Hepatocyte (in vitro differentiated cells): ENCODE measurements at regions not wholly inside any gene's neighbourhood (a gene's known extent, or its start where the extent isn't known, plus 50 kb on each side); places are given as distances from the start of the nearest gene placed in this dataset.

ENCODE experiments used
- DNase-seq: peaks from one replicate; pipeline ENCODE4 v3.0.0-alpha.2; 2016; ENCODE audit warnings: low spot score
- H2AFZ ChIP-seq: fragments of 200-600 bp; sonication (generic); 2 replicates; pipeline ENCODE4 v1.6.0; 2016; ENCODE audit warnings: antibody characterized with exemption, mild to moderate bottlenecking
- H3K27ac ChIP-seq: fragments of 200-600 bp; sonication (generic); 2 replicates; pipeline ENCODE4 v1.5.1; 2016; ENCODE audit warnings: mild to moderate bottlenecking
- H3K27me3 ChIP-seq: fragments of 200-600 bp; sonication (generic); 2 replicates; pipeline ENCODE4 v1.6.1; 2016
- H3K36me3 ChIP-seq: fragments of 200-600 bp; sonication (generic); replicated peaks from 2 replicates; pipeline ENCODE4 v1.5.1; 2016; ENCODE audit warnings: low read depth; ENCODE audit not compliant: insufficient read depth
- H3K4me1 ChIP-seq: fragments of 200-600 bp; sonication (generic); 2 replicates; pipeline ENCODE4 v1.5.1; 2016; ENCODE audit warnings: mild to moderate bottlenecking, moderate library complexity; ENCODE audit not compliant: insufficient read depth
- H3K4me2 ChIP-seq: fragments of 200-600 bp; sonication (generic); 2 replicates; pipeline ENCODE4 v1.6.0; 2016
- H3K4me3 ChIP-seq: fragments of 200-600 bp; sonication (generic); 2 replicates; pipeline ENCODE4 v1.5.1; 2016; ENCODE audit warnings: mild to moderate bottlenecking
- H3K79me2 ChIP-seq: fragments of 200-600 bp; sonication (generic); 2 replicates; pipeline ENCODE4 v1.6.0; 2017; ENCODE audit warnings: mild to moderate bottlenecking
- H3K9me2 ChIP-seq: fragments of 200-600 bp; sonication (generic); replicated peaks from 2 replicates; pipeline ENCODE4 v1.6.0; 2017; ENCODE audit warnings: mild to moderate bottlenecking; ENCODE audit not compliant: insufficient read depth
- H3K9me3 ChIP-seq: fragments of 200-600 bp; sonication (generic); 2 replicates; pipeline ENCODE4 v1.5.1; 2016; ENCODE audit warnings: low read depth, mild to moderate bottlenecking
- H4K20me1 ChIP-seq: fragments of 200-600 bp; sonication (generic); 2 replicates; pipeline ENCODE4 v1.6.0; 2016; ENCODE audit warnings: mild to moderate bottlenecking; ENCODE audit not compliant: insufficient read depth, poor library complexity, severe bottlenecking
- CTCF ChIP-seq: fragments of 200-600 bp; sonication (generic); IDR thresholded peaks from 2 replicates; pipeline ENCODE4 v1.5.1; 2016; ENCODE audit warnings: antibody characterized with exemption, mild to moderate bottlenecking; ENCODE audit not compliant: poor library complexity
- EZH2 ChIP-seq: fragments of 200-600 bp; sonication (generic); IDR thresholded peaks from 2 replicates; pipeline ENCODE4 v1.6.1; 2016; ENCODE audit warnings: antibody characterized with exemption, mild to moderate bottlenecking, borderline replicate concordance
- EZH2phosphoT487 ChIP-seq: fragments of 200-600 bp; sonication (generic); IDR thresholded peaks from one replicate; pipeline ENCODE4 v1.6.1; 2018; ENCODE audit warnings: antibody characterized with exemption, mild to moderate bottlenecking, low read depth, moderate library complexity; ENCODE audit not compliant: unreplicated experiment, severe bottlenecking
- WGBS: methylation state at CpG from one replicate; pipeline ENCODE4 v1.1.6; 2016; ENCODE audit warnings: low lambda C conversion rate; ENCODE audit errors: missing lambda C conversion rate; 5-methylcytosine and 5-hydroxymethylcytosine counted together

- no peak overlapping the region for H3K4me2 ChIP-seq
- no peak overlapping the region for H2AFZ ChIP-seq
- no peak overlapping the region for H3K27ac ChIP-seq
- peaks cover 3% of the 10 kb centered on the region for H3K9me3 ChIP-seq
- no peak for DNase-seq
- TF ChIP-seq EZH2phosphoT487: no peak
- no peak for TF ChIP-seq EZH2
- no peak for TF ChIP-seq CTCF
- no peaks in the 10 kb centered on the region for H3K36me3 ChIP-seq
- no peaks in the 10 kb centered on the region for H3K79me2 ChIP-seq
- H3K27me3 ChIP-seq: no peaks in the 10 kb centered on the region
- no peak overlapping the region for H3K4me3 ChIP-seq
- H4K20me1 ChIP-seq: no peaks in the 10 kb centered on the region
- H3K9me2 ChIP-seq: no peaks in the 10 kb centered on the region
- H3K4me1 ChIP-seq: no peaks in the 10 kb centered on the region
- 73% methylated on average over 3 of the region's 3 CpGs for WGBS
These were observed 1013.2 kb downstream of the MRPL39 start for GRCh38 chr21:24594082-24594481.

- no peaks in the 10 kb centered on the region for H3K27me3 ChIP-seq
- 56% methylated on average over 3 of the region's 3 CpGs for WGBS
- no peaks in the 10 kb centered on the region for H3K4me1 ChIP-seq
- no peak overlapping the region for H3K4me2 ChIP-seq
- H2AFZ ChIP-seq: no peak overlapping the region
- H3K79me2 ChIP-seq: no peaks in the 10 kb centered on the region
- H3K27ac ChIP-seq: no peak overlapping the region
- TF ChIP-seq EZH2phosphoT487 (no peak), CTCF (no peak), EZH2 (no peak)
- no peaks in the 10 kb centered on the region for H3K36me3 ChIP-seq
- H3K9me2 ChIP-seq: no peaks in the 10 kb centered on the region
- no peaks in the 10 kb centered on the region for H4K20me1 ChIP-seq
- H3K9me3 ChIP-seq: no peaks in the 10 kb centered on the region
- no peak for DNase-seq
- no peak overlapping the region for H3K4me3 ChIP-seq
These were observed 1017.0 kb downstream of the MRPL39 start for GRCh38 chr21:24590261-24590660.

GRCh38 chr21:24583473-24583872, 1023.8 kb downstream of the MRPL39 start:
- H3K4me1 ChIP-seq: no peaks in the 10 kb centered on the region
- no peak for TF ChIP-seq EZH2
- no peak for TF ChIP-seq CTCF
- H3K9me3 ChIP-seq: no peaks in the 10 kb centered on the region

DNA sequence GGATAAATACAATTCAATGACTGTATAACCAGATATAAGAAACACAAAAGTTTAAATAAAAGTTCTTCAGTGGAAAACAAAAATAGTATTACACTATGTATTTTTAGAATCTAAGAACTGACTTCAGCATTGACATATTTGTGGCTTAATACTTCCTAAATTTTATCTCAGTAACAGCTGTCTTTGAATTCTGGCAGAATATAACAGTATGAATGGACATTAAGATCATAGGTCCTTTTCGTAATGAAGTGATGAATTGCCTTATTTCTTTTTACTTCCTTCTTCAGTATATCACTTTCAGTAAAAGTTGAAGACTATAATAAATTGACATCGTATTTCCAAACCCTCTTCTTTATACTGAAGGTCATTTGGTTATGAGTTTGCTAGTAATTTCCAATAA, 1030.0 kb downstream of the MRPL39 start:
- no peaks in the 10 kb centered on the region for H3K4me1 ChIP-seq
- no peaks in the 10 kb centered on the region for H3K36me3 ChIP-seq
- H3K4me2 ChIP-seq: no peak overlapping the region
- no peak for DNase-seq
- no peaks in the 10 kb centered on the region for H4K20me1 ChIP-seq
- no peak overlapping the region for H3K27ac ChIP-seq
- WGBS: 68% methylated on average over 2 of the region's 2 CpGs
- no peak overlapping the region for H2AFZ ChIP-seq
- no peaks in the 10 kb centered on the region for H3K9me2 ChIP-seq
- H3K27me3 ChIP-seq: no peaks in the 10 kb centered on the region
- H3K79me2 ChIP-seq: no peaks in the 10 kb centered on the region
- H3K4me3 ChIP-seq: no peak overlapping the region
- TF ChIP-seq CTCF (no peak), EZH2phosphoT487 (no peak), EZH2 (no peak)
- H3K9me3 ChIP-seq: no peaks in the 10 kb centered on the region

More at GRCh38 chr21:24583473-24583872, 1023.8 kb downstream of the MRPL39 start:
- no peaks in the 10 kb centered on the region for H3K79me2 ChIP-seq
- H3K9me2 ChIP-seq: no peaks in the 10 kb centered on the region
- no peaks in the 10 kb centered on the region for H3K27me3 ChIP-seq
- no peaks in the 10 kb centered on the region for H4K20me1 ChIP-seq
- no peak overlapping the region for H3K4me2 ChIP-seq
- no peak overlapping the region for H2AFZ ChIP-seq
- H3K36me3 ChIP-seq: no peaks in the 10 kb centered on the region
- no peak overlapping the region for H3K27ac ChIP-seq
- H3K4me3 ChIP-seq: no peak overlapping the region
- DNase-seq: no peak
